Peyer's patch (tissue), 4 donors: ENCODE measurements at regions not wholly inside any gene's neighbourhood (a gene's known extent, or its start where the extent isn't known, plus 50 kb on each side); places are given as distances from the start of the nearest gene placed in this dataset.
"Not testable (repeated sequence)": the region's sequence is repeated elsewhere in the genome, so short reads cannot be mapped to it uniquely, and the experiment has no call there.

Source experiments
- POLR2A ChIP-seq, 2 donors: fragments of 450-650 bp; IDR thresholded peaks; one replicate each; pipeline ENCODE4 v1.5.1; 2017; ENCODE audit warnings: antibody characterized with exemption in 2 of 2, mild to moderate bottlenecking in 2 of 2, moderate library complexity in 2 of 2
- TF ChIP-seq, protein P1 (sequence below), 6 experiments: fragments of 450-650 bp in 4 of 6; fragments of 200-600 bp in 2 of 6; sonication (generic) in 1 of 6; IDR thresholded peaks; one replicate each; pipeline ENCODE4 v1.5.1; 2017 to 2019; ENCODE audit warnings: antibody characterized with exemption in 6 of 6, mild to moderate bottlenecking in 3 of 6, moderate library complexity in 1 of 6

DNA sequence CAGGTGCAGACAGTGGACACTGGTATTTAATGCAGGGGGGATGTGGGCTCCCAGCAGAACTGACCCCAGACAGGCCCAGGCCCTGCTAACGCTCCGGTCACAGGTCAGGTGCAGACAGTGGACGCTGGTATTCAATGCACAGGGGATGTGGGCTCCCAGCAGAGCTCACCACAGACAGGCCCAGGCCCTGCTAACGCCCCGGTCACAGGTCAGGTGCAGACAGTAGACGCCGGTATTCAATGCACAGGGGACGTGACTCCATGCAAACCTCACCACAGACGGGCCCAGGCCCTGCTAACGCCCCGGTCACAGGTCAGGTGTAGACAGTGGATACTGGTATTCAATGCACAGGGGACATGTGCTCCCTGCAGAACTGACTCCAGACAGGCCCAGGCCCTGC, 98.0 kb downstream of the SHOX start:
- TF ChIP-seq, protein P1, sequence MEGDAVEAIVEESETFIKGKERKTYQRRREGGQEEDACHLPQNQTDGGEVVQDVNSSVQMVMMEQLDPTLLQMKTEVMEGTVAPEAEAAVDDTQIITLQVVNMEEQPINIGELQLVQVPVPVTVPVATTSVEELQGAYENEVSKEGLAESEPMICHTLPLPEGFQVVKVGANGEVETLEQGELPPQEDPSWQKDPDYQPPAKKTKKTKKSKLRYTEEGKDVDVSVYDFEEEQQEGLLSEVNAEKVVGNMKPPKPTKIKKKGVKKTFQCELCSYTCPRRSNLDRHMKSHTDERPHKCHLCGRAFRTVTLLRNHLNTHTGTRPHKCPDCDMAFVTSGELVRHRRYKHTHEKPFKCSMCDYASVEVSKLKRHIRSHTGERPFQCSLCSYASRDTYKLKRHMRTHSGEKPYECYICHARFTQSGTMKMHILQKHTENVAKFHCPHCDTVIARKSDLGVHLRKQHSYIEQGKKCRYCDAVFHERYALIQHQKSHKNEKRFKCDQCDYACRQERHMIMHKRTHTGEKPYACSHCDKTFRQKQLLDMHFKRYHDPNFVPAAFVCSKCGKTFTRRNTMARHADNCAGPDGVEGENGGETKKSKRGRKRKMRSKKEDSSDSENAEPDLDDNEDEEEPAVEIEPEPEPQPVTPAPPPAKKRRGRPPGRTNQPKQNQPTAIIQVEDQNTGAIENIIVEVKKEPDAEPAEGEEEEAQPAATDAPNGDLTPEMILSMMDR (IDR thresholded peaks at IDR 0.05) = not testable (repeated sequence)
- not testable (repeated sequence) for TF ChIP-seq POLR2A (IDR thresholded peaks at IDR 0.05)
